Kasumi-1 (cell line): ENCODE measurements at regions not wholly inside any gene's neighbourhood (a gene's known extent, or its start where the extent isn't known, plus 50 kb on each side); places are given as distances from the start of the nearest gene placed in this dataset.

Experiments
- DNase-seq, 2 experiments: peaks; one replicate each; lab custom pipeline; 2025; lab: John Stamatoyannopoulos, UW

DNA sequence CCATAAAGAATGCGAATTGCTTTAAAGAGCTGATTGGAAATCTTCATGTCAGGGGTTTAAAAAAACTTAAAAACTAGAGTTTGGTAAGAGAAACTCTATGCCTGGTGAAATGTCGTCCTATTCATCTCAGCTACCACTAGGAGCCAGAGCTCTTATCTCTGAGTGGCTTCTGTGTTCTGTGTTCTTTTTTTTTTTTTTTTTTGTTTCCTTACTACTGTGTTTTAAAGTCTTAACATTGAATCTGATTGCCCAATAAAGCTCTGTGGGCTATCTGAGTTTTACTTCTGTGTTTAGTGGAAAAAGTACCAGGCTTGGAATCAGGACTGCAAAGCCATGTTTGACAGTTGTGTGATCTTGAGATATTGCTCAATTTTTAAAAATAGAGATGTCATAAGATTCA, 494.8 kb downstream of the RIT2 start:
- no peak for DNase-seq

DNA sequence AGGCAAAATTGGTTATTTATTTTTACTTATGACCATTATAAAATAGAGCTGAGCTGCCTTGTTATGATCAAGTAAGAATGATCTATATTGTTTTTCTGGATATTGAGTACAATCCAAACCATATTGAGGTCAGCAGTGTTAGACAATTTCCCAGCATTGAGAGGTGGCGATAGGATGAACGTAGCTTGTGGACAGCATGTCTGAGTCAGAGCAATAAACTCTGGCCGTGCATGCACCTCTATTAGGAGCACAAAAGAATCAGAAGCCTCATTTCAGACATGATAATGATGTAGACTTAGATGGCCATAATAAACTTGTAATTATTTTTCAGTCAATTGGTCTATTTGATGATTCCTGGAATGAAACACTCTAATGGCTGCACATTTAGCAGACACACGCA, 491.6 kb downstream of the RIT2 start:
- no peak for DNase-seq

DNA sequence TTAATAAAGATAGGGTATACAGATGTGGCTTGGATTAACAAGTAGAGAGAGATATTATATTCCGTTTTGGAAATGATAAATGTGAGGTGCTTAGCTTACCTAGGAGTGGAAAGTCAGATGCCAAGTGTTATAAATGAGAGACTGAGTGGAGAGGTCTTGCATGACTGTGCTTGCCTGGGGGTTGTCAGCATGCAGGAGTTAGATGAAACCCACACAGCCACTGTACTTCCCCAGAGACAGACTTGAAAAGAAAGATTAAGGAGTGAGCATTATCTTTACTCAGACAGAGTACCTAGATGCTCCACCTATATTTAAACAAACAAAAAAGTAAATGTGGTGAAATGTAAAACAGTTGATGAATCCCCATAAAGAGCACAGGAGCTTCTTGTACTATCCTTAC, 482.7 kb downstream of the RIT2 start:
- no peak for DNase-seq

DNA sequence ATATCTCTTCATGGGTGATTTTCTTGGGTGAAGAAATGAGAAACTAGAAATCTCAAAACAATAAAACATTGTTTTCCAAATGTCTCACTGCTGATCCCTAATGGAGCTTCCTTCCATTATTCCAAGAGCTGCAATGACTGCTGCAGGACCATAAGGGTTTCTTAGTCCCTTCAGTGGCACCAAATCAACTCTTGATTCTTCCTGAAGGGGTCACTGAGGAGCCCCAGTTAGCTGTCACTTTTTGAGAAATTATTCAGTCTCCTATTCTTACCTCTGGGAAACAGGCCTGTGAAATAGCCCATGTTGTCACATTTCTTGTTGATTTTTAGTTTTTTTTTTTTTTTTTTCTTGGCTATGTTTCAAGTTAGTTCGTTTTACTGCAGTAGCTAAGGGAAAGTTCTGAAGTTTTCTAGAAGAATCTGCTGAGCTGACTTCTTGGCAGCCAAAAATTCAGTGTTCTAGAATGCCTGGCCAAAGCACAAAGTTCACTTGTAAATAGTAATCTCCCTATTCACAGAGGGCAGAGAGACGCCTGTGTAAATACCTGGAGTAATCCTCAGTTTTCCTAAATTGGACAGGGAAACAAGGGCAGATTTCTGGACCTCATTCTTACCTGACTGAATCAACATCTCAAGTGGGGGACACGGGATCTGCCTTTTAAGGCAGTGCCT, 480.0 kb downstream of the RIT2 start:
- peak in 1 of 2 experiments; percentile 36 for DNase-seq

DNA sequence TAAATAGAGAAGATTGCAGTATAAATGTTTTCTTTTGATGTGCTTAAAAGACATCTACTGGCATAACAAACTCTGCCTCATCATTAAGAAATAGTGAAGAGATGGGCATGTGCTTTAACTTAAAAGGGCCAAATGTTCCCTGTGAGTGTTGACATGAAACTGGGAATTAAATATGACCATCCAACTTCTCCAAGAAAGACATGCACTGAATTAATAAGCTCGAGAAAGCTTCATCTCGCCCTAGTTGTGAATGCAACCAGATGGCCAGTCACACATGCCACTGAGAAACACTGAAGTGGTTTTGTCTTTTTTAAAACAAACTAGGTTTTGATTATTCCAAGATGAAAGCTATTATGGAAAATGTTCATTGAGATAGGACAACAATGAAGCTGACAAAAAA, 479.2 kb downstream of the RIT2 start:
- DNase-seq: no peak

DNA sequence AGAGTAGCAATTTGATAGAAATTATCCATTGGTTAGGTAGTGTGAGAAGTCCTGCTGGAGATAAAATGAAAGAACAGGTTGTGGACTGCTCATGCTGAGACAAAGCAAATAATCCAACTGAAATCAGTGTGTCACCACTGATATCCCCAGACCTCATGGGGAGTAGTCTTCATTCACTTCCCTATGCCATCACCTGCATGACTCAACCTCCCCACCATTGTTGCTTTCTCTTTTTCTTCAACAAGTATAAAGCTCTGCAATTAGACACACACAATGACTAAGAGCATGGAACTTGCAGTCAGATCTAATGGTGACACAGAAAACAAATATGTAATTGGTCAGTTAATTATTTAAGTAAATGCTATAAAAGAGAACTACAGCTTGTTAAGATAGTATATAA, 475.3 kb downstream of the RIT2 start:
- DNase-seq: no peak

DNA sequence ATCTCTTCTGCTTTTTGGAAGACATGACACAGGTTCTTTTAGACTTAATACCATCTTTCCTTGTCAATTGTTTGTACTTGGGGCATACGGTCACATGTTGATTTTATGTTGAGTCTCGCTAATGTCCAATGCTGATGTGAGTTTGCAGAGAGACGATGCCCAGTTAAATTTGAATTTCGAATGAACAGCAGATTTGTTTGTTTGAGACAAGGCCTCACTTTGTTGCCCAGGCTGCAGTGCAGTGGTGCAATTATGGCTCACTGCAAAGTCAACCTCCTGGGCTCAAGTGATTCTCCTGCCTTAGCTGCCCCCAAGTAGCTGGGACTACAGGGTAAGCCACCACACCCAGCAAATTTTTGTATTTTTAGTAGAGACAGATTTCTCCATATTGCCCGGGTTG, 473.5 kb downstream of the RIT2 start:
- DNase-seq: no peak

DNA sequence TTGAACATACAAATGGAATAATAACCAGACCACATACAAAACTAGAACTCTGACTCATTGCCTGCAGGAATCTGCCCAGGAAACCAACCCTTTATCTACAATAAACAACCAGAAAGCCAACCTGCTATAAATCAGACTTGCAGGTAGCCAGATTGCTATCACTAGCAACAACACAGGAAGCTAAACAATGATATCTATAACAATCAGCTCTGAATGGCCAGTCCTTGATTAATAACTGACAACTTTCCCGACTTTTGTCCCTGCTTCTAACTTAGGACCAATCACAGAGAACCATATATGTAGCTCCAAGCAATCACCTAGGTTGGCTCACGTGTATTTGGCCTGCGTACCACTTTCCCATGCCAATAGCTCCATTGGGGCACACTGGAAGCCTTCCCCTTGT, 470.8 kb downstream of the RIT2 start:
- DNase-seq: no peak

DNA sequence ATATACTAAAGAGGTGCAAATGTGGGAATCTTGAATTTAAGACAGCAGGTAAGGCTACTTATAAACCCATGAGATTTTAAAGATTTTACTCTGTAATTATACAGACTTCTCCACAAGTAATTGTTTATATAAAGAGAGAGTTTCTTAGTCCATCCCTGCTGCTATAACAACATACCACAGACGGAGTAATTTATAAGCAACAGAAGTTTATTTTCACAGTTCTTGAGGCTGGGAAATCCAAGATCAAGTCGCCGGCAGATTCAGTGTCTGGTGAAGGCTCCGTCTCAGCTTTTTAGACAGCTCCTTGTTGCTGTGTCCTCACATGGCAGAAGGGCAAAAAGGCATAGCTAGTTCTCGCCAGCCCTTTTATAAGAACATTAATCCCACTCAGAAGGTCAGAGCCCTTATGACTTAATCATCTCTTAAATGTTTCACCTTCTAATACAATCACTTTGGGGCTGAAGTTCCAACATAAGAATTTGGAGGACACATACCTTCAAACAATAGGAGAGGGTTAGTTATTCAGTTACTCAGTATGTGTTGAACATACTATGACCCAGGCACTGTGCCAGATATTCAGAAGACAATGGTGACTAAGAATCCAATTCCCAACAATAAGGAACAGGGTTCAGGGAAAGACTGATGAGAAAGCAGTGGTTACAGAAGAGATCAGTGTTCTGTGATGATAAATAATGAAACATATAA, 466.0 kb downstream of the RIT2 start:
- no peak for DNase-seq

DNA sequence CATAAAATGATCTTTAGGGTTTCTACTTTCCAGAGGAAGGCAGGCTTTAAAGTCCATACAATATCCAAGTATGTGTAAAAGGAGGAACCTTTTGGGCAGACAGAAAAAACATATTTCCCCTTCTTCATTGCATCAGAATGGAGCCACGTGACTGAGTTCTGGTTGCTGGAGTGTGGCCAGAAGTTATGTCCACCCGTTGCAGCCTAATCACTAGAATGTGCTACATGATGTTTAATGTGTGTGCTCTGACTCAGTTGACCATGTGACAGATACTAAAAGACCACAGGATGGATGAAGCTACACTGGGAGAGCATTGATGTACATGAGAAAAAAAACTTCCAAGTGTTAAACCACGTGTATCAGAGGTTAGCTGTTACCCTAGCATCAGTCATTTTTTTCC, 460.9 kb downstream of the RIT2 start:
- DNase-seq: peak; percentile 17 to 24

DNA sequence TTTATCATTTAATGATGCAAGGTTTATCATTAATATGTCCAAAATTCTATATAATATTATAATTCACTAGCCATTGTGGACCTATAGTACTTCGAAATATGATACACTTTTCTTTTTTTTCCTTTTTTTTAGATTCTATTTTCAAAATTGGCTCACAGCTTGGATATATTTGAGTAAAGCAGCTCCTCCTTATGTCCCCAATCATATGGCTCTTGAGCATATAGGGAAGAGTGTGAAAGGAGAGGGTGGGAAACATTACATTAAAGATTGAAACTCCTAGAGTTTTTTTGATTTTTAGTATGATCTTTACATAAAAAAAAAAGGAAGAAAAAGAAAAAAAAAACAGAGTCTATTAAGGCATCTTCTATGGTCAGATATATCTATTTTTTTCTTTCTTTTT, 457.9 kb downstream of the RIT2 start:
- DNase-seq: no peak

DNA sequence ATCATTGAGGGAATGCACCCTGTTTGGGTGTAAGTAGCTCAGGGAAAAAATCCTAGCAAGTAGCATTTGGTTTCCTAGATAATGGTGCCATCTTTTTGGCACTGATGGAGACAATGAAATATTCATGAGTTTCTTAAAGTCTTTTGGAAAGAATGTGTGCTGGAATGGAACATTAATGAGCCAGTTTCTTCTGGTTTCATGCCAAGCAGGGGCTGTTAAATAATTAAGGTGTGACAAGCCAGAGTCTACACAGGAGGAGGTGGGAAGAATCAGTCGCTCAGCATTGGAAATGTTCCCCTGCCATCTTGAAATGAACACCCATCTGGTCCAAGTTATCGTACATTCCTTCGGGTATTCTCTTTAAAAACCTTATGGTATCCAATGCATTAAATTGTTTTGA, 457.3 kb downstream of the RIT2 start:
- no peak for DNase-seq

DNA sequence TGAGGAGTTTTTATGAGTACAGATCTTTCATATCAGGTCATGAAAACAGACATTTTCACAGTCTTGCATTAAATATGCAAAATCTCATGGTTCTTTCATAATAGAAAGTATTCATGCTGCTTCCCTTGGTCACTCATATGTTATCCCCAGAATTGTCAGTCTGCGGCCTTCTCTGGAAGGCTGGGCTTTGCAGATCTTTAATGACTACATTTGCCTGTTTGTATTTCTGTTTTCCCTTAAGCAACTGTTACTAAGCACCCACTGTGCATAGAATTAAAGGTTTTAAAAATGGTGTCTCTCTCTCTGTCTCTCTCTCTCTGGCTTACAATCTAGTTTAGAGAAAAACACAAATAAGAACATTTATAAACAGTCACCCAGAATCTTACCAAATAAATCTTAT, 456.3 kb downstream of the RIT2 start:
- no peak for DNase-seq

DNA sequence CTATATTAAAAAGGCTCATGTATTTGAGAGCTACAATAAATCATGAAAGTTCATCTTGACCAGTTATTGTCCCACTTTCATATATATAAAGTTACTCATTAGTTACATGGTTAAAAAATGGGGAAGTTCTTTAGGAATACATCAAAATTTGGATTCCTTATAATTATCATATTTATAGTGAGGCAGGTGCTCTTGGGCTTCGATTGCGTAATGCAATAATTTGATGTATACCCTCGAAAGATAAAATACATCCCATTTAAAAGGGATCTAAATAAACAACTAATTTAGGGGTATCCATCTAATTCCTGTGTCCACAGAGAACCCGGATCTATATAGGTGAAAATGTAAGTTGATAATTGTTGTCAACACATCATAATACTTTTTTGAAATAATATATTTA, 444.6 kb downstream of the RIT2 start:
- DNase-seq: no peak

DNA sequence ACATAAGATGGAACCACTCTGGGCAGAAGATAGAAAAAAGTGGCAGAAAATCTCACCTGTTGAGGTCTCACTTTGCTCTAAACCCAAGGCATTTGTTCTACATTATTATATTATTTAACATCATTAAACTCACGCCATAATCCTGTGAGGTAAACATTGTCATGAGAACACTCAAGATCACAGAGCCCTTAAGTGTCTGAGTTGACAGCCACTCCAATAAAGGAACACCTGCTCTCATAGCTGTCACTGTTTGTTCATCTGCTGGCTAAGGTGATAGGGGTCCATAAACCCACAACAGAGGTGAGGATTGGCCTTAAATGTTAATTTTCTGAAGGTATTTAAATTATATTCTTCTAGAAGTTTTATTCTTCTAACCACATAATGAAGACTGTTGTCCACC, 439.7 kb downstream of the RIT2 start:
- DNase-seq: no peak

DNA sequence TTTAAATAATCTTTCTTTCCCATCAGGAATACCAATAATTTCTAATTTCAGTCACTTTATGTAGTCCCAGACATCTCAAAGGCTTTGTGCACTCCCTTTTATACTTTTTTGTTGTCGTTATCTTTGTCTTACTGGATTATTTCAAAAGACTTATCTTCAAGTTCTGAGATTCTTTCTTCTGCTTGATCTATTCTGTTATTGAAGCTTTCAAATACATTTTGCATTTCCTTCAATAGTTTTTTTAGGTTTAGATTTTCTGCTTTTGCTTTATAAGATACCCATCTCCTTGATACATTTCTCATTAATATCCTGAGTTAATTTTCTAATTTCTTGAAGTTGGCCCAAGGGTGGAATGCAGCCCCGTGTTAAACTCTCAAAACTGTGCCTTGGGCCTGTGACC, 432.4 kb downstream of the RIT2 start:
- DNase-seq: no peak

DNA sequence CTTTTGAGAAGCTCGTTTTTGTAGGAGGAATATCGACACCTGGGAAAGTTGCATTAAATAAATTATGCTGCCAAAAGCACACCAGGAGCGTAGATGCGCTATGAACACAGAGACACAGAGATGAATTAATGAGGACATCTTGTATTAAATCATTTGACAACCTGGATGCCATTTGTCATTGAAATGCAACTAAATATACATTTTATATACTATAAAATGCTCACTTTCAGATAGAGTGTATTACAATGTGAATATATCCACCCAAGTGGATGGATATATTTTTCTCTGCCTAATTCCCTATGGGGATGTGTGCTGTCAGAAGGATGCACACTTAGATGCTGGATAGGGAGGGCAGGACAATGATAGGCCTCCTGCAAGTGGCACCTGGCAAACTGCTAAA, 426.2 kb downstream of the RIT2 start:
- DNase-seq: no peak
